HG03575 (cell line): ENCODE measurements at regions not wholly inside any gene's neighbourhood (a gene's known extent, or its start where the extent isn't known, plus 50 kb on each side); places are given as distances from the start of the nearest gene placed in this dataset.
A peak's percentile ranks its signal among the peaks of the same experiment; 100 is the strongest.

ENCODE experiments used
- ATAC-seq: cut with Tn5 transposase; IDR thresholded peaks from one replicate; pipeline ENCODE4 v1.9.1; 2021; ENCODE audit not compliant: unreplicated experiment, insufficient number of reproducible peaks, low FRiP score; ENCODE audit errors: extremely low read depth

DNA sequence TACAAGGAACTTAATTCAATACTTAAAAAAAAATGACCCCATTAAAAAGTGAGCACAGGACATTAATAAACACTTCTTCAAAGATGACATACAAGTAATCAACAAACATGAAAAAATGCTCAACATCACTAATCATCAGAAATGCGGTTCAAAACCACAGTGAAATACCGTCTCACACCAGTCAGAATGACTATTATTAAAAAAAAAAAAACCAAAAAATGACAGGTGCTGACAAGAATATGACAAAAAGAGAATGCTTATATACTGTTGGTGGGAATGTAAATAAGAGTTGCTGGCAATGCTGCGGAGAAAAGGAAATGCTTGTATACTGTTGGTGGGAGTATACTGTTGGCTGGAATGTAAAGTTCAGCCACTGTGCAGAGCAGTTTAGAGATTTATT lies 358.3 kb upstream of the CBLB start:
- ATAC-seq, result no peak

- no peak for ATAC-seq
Measured at GRCh38 chr3:106228271-106228670, 359.5 kb upstream of the CBLB start.

GRCh38 chr3:106229495-106230278 lies 360.9 kb upstream of the CBLB start:
- ATAC-seq, result no peak

GRCh38 chr3:106231086-106231485 lies 362.3 kb upstream of the CBLB start:
- no peak for ATAC-seq

DNA sequence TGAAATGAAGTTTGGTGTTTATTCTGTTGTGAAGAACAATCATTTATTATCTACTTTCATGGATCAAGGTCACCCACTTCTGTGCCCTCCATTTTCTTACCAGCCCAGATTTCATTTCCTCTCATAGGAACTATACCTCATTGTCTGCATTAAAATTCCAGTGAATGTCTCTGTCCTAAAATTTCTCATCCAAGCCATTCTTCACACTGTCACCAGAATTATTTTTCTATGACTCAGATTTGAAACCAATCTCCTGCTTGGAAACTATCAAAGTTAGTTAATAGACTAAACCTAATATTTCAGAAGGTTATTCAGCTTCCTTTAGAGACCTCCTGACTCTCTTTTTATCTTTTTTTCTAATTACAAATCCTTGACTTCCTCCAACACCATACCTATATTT lies 364.1 kb upstream of the CBLB start:
- ATAC-seq, result no peak

DNA sequence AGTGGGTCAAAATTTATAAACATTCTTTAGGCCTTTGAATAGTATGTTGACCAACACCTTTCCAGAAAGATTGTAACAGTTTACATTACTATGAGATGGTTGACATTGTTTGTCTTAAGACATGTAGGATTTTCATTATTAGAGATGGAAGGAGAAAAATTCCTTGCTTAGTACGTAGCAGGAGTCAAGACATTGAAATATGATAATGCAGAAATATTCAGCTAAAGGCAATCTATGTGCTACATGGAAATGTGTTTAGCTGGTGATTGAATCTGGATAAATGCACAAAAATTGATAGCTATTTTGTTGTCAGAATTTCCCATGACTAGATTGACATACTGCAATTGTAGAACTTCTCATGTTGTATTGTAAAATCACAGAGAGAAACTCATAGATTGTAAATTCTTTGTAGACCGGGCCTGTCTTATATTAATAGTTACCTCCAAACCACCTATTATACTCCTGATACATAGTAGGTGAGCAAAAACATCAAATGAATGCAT lies 370.4 kb upstream of the CBLB start:
- no peak for ATAC-seq

DNA sequence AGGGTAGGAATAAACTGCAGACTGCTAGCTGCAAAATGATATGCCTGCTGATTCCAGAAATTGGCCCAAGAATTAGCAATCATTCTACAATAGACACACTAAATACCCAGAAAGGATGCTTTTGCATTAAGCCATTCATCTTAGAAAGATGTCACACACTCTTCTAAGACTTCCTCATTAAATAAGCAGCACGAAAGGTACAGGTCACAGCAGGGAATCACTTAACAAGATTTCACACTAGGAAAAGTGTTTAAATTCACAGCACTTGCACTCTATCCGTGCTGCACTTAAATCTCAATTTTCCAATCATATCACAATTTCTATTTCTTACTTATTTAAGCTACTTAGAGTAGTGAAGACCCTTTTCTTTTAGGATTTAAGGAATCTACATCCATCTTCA lies 372.8 kb upstream of the CBLB start:
- ATAC-seq, result no peak

DNA sequence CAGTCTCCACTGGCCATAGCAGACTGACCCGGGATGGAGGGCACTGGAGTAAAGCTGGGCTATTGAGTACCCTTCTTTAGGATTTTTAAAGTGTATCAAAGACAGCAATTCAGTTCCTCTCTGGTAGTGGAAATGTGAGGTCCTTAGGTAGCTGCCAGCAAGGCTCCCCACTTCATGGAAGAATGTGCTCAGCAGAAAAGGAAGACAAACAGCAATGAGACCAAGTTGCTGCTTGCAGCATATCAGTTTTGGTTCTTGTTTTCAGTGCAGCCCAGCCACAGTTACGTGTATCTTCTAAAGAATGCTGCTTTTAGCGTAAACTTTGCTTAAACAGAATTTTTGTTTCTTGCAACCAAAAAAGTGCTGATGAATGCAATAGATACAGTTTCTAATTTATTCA lies 374.0 kb upstream of the CBLB start:
- no peak for ATAC-seq

DNA sequence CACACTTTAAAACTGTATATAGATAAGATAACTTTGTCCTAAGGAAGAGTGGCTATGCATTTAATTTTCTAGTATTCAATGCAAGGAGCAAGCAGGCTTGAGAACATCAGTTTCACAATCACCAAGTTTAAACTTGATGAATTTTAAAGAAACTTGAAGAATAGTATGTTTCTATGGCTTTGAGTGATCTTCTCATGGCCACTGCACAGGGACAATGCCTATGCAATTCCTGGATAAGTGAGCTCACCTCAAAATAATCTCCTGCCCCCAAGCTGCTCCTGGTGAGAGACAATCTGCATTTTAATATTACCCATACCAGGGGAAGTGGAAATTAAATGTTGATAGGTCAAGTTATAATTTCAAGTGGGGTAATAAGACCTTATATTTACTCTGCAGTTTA lies 376.6 kb upstream of the CBLB start:
- no peak for ATAC-seq

DNA sequence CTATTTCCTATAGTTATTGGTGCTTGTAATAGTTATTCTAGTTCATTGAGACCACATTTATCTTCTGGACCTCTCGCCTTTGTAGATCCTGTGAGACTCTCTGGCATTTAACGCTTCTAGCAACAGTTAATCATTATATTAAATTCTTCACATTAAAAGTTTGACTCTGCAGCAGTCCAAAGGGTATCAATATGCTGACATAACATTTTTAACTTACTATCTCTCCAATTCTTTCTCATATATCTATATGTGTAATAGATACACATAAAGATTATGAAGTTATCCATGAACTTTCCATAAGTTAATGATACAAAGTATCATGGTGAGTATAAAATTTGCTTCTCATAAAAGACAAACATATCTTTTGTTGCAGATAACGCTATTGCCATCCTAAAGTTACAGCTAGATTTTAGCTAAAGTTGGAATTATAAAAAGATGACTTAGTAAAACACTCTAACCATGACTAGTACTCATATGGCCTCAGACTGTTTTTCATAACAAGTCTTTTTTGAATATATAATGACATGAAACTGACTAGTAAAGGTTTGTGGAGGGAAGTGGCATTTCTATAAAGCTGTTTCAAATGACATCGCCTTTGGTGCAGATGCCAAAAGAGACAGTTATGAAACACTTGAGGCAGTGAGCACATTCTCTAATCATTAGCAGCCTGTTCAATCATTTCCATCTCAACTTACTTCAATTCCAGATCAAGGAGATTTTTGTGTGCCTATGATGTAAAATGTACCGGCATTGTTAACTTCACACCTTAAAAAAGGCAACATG lies 379.3 kb upstream of the CBLB start:
- no peak for ATAC-seq

GRCh38 chr3:106249159-106249558 lies 380.3 kb upstream of the CBLB start:
- ATAC-seq, result no peak

- no peak for ATAC-seq
Measured at GRCh38 chr3:106249981-106250380, 381.2 kb upstream of the CBLB start.

DNA sequence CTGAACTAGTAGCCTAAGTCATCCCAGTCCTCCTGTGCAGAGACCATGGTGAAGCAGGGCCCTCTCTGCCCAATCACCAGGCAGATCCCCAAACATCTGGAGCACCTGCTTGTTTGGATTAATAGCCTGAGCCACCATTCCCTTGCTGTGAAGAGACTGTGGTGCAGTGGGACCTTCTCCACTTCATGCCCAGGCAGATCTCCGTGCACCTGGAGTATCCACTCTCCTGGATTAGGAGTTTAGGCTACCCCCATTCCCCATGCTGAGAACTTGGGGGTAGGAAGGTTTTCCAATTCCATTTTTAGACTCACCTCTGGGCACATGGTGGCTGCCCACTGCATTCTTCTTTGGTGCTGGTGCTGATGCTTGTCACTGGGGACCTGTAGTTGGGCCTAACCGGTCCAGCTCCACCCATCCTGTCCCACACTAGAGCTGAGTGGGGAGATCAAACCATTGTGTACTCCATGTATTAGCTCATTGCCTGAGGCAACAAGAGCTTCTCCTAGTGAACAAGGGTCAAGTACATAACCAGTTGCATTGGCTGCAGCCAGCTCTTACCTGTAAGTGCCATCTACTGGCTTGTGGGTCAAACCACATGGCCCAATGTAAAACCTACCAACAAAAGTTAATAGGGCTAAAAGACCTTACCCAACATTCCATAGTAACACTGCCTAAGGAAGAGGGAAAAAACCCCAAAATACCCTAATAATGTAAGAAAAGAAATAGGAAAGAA lies 382.5 kb upstream of the CBLB start:
- ATAC-seq, result no peak

GRCh38 chr3:106255870-106256248 lies 387.0 kb upstream of the CBLB start:
- peak; percentile 93 for ATAC-seq

DNA sequence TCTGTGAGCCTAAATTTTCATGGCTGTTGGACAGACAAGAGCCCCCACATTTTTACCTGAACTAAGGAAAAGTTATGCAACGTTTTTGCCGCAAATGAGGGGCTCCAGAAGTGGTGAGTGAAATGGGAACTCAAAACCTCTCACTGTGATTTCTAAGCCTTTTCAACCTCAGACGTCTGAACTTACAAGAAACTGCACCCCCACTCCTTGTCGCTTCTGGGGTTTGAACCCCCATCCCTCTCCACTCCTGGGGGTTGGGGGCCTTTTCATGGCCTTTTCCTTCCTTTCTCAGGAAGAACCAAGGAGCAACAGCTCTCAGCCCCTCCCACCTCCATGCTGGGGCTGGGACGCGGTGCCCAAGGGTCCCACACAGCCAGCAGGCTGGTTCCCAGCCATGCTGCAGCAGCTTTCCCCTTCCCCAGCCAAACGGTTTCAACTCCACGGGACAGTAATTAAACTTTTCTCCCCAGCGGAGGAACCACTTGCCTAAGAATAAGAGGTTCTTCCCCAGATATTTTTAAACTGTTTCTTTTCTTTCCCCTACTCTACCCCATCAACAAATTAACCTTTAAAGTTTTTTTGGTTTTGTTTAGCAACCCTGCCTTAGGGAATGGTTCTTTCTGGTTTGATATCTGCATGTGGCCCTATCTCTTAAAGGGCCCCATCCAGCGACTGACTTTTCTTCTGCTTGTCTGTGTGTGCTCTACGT lies 387.6 kb upstream of the CBLB start:
- ATAC-seq, result no peak

DNA sequence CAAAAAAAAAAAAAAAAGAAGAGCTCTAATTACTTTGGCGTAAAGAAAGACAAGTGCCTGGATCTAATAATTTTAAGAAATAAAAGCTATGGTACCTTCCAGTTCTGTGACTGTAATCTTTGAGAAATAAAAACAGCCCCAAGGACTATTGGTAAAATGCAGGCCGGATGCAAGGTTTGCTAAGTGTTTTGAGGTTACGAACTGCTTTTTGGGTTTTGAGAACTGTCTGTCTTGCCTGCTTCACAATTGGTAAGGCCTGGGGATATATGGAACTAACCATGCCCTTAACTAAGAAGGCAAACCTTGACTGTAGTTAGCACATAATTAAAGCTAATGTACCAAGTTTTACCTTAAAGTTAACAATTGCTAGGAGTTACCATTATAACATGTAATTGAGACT lies 388.4 kb upstream of the CBLB start:
- ATAC-seq, result no peak

DNA sequence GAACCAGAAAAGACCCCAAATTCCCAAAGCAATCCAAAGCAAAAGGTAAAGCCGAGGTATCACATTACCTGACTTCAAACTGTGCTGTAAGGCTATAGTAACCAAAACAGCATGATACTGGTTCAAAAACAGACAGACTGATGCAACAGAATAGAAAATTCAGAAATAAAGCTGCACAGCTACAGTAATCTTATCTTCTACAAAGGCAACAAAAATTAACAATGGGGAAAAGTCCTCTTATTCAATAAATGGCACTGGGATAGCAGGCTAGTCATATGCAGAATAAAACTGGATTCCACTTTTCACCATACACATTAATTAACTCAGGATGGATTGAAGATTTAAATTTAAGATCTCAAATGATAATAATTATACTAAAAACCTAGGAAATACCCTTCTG lies 392.6 kb upstream of the CBLB start:
- ATAC-seq, result no peak

GRCh38 chr3:106261915-106262683 lies 393.3 kb upstream of the CBLB start:
- ATAC-seq, result no peak
